ENCODE measurements at regions not wholly inside any gene's neighbourhood (a gene's known extent, or its start where the extent isn't known, plus 50 kb on each side); places are given as distances from the start of the nearest gene placed in this dataset.

DNA sequence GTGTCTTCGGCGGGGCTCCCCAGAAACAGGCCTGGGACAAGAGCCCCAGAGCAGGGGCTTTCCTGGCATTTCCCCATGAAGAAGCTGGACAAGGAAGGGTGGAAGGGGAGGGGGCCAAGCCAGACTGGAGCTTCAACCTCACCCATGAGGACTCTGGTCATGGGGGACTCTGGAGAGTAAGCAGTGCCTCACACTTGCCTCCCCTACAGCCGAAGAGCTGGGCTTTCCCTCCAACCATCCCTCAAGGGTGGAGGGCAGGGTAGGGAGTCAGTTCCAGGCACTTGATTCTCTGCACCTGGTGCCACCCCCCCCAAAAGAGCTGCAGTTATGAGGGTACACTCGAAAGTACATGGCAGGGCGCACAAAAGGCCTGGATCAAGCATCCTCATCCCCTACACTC lies 246.6 kb downstream of the TFCP2L1 start:
- no peak for DNase-seq (ENCODE audit: extremely low read depth, low read depth)

- no peak for DNase-seq (ENCODE audit: extremely low read depth, low read depth)
Observed at GRCh38 chr2:121038891-121039616, 245.9 kb downstream of the TFCP2L1 start.

DNA sequence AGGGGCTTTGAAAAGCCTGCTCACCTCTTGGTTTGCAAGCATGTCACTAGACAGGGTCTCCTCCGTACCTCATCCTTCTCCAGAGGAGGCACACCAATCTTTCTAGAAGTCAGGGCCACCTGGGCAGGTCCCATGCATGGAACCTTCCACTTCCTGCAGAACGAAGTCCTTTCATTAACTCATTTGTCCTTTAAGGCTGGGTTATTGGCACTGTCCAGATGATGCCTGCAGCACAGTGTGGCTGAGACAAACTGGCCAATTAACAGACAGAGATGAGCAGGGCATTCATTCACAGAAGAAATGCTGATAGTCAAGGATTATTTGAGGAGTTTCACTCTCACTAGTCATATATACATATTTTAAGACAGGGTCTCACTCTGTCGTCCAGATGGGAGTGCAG lies 245.3 kb downstream of the TFCP2L1 start:
- DNase-seq (ENCODE audit: extremely low read depth, low read depth): no peak

DNA sequence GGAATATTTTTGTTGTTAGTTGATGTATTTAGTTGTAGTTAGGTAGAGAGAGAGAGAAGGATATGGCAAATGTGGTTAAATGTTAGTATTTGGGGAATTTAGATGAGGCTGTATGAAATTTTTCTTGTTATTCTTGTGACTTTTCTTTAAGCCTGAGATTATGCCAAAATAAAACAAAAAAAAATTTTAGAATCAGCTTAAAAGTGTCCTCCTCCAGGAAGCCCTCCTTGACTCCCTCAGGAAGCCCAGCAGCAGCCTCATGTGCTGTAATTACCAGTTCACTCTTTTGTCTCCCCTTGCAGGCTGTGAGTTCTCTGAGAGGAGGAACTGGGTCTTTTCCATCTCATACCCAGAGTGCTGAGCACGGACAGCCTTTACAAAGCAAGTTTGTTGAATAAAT lies 243.5 kb downstream of the TFCP2L1 start:
- no peak for DNase-seq (ENCODE audit: extremely low read depth, low read depth)

- DNase-seq (ENCODE audit: extremely low read depth, low read depth): no peak
Observed at GRCh38 chr2:121043061-121043826, 241.8 kb downstream of the TFCP2L1 start.

DNA sequence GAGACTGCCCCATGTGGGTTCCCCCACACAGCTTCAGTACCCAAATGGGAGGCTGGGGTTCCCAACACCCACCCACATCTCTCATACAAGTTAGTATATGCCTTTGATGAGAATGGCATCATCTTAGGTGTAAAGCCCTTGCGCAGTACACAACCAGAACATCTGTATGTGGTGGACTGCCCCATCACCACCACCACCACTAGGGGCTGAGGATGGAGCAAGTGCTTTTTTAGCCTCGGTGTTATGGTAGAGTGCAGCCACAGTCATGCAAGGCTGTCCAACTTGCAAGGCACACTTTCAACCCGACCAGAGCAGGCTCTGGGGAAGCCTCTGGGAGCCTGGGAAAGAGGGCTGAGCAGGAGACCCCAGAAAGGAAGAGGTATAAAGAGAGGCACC lies 241.2 kb downstream of the TFCP2L1 start:
- DNase-seq (ENCODE audit: extremely low read depth, low read depth): no peak

DNA sequence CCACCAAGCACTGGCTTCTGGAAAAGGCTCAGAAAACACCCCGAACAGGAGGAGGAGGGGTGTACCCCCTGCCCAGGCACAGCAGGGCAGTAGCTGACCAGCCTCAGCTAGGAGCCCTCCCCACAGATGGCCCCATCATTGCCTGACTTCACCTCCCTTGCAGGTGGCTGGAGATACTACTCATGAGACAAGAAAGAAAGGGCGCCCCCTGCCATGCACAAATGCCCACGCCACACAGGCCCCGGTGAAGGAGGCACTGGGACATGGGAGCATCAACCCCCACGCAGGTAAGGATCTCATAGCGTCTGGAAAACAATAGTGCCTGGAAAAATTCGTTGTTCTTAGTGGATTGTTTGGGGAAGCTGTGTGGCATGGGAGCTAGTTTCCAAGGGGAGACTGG lies 240.6 kb downstream of the TFCP2L1 start:
- no peak for DNase-seq (ENCODE audit: extremely low read depth, low read depth)

DNA sequence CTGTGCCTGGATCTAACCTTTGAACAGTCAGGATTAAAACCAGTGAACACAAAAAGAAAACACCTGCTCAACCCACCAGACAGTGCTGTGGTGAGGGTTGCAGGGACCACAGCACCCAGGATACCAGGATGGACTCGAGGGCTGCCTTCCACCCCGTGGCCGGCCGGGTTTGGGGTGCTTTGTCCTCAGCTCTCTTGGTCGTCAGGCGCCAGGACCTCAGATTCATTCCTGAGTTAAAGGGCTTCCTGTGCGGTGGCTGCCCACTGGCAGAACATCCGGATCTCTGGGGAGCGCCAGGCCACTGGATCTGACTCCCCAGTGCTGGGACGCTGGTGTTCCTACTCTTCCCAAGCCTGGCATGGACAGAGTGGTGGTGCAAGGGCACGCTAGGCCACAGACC lies 239.8 kb downstream of the TFCP2L1 start:
- no peak for DNase-seq (ENCODE audit: extremely low read depth, low read depth)

- no peak for DNase-seq (ENCODE audit: extremely low read depth, low read depth)
Observed at GRCh38 chr2:121046335-121046734, 238.7 kb downstream of the TFCP2L1 start.

DNA sequence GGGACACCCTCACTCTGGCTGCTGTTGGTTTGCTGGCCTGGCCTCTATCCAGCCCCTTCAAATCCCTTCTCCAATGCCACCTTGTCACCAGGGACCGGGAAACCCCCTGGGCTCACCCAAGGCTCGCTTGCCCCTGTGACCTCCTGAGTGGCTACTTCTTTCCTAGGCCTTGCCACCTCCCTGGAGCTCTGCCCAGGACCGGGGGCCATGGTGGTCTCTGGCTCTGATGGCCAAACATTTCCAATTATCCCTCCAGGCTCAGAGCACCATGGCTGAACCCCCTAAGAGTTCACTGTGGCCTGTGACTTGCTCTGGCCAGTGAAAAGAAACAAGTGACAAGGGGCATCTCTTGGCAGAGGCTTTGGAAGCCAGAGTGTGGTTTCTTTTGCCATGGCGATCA lies 237.6 kb downstream of the TFCP2L1 start:
- DNase-seq (ENCODE audit: extremely low read depth, low read depth): no peak

- DNase-seq (ENCODE audit: extremely low read depth, low read depth): no peak
Observed at GRCh38 chr2:121049131-121049530, 235.9 kb downstream of the TFCP2L1 start.

- no peak for DNase-seq (ENCODE audit: extremely low read depth, low read depth)
Observed at GRCh38 chr2:121049950-121050585, 234.9 kb downstream of the TFCP2L1 start.

DNA sequence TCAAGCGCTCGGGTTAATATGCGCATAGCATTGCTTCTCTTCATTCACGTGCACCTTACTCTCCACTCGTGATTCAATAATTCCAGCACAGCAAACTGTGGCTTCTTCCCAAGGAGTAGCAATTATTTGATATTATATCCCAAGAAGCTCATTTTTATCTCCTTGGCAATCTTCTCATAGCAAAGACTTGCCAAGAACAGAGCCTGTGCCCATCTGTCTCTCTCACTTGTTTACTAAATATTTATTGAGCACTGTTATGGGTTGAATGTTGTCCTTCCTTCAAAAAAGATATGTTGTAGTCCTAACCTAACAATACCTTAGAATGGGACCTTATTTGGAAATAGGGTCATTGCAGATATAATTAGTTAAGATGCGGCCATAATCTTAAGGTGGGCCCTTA lies 233.7 kb downstream of the TFCP2L1 start:
- DNase-seq (ENCODE audit: extremely low read depth, low read depth): no peak

- no peak for DNase-seq (ENCODE audit: extremely low read depth, low read depth)
Observed at GRCh38 chr2:121052023-121052422, 233.0 kb downstream of the TFCP2L1 start.

DNA sequence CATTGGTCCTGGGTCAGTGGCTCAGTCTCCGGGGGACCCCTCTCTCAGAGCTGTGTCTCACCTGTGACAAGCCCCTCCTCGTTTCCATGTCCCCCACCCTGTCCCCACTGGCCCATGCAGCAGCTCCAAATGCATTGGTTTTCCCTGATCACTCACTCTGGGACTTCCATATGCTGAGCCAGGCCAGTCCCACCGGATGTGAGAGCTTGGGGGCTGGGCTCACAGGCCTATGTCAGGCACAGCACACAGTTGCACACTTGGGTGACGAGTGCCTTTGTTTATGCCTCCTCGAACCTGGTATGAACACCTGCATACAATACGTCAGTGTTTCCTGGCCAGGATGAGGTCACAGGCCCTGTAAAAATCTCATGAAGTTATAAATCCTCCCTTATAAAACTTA lies 232.5 kb downstream of the TFCP2L1 start:
- DNase-seq (ENCODE audit: extremely low read depth, low read depth): no peak

DNA sequence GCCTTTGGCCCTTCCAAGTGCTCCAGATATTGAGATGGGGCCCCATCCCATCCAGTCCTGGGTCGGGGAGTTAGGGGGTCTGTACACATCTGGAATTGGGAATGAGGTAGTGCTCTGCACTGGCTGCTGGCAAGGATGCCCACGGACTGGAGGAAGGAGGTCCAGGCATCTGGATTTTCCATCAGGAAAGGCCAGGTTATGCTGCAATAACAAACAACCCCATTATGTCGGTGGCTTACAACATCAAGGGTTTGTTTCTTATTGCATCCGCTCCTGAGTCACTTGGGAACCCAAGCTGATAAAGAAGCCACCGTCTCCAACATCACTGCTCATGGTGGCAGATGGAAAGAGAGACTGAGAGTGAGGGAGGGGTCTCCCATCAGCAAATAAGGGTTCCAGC lies 229.9 kb downstream of the TFCP2L1 start:
- DNase-seq (ENCODE audit: extremely low read depth, low read depth): no peak

- no peak for DNase-seq (ENCODE audit: extremely low read depth, low read depth)
Observed at GRCh38 chr2:121055501-121055900, 229.5 kb downstream of the TFCP2L1 start.

- no peak for DNase-seq (ENCODE audit: extremely low read depth, low read depth)
Observed at GRCh38 chr2:121058852-121059558, 226.0 kb downstream of the TFCP2L1 start.

- DNase-seq (ENCODE audit: extremely low read depth, low read depth): no peak
Observed at GRCh38 chr2:121059651-121060649, 225.1 kb downstream of the TFCP2L1 start.

GRCh38 chr2:121061633-121062032 lies 223.4 kb downstream of the TFCP2L1 start:
- DNase-seq (ENCODE audit: extremely low read depth, low read depth): no peak
